Activated naive CD8-positive, alpha-beta T cell treated with anti-CD3 and anti-CD28 coated beads, Interleukin-2, amount 50 U/mL, for 16 hours (primary cell): ENCODE measurements at regions not wholly inside any gene's neighbourhood (a gene's known extent, or its start where the extent isn't known, plus 50 kb on each side); places are given as distances from the start of the nearest gene placed in this dataset.
"Not testable (repeated sequence)": the region's sequence is repeated elsewhere in the genome, so short reads cannot be mapped to it uniquely, and the experiment has no call there.

Experiments used
- DNase-seq: peaks from one replicate; pipeline ENCODE4 v3.0.0-alpha.2; 2020; ENCODE audit warnings: low read depth, low spot score

DNA sequence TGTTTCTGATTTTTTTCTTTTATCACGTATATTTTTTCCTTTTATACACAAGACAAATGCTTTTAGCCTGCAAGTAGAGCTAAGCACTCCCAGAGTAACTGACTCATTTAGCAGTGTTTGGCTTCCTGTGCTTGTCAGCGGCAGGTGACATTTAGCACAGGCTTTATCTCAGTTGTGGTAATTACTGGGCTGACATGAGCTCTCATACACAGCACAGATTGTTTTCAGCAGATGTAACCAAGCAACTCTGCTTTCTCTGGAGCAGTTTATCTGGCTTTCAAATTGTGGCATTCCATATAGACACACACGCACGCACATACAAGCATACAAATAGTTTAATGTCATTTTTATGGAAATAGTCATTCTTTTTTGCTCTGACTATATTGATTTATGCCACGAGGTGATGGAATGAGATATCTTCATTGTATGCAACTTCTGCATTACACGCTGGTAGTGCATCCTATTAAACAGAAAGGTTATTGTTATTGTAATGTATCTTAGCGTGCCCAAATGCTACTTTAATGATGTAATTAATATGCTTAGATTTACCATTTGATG is 379.0 kb upstream of the GRAMD2B start:
- DNase-seq = no peak

DNA sequence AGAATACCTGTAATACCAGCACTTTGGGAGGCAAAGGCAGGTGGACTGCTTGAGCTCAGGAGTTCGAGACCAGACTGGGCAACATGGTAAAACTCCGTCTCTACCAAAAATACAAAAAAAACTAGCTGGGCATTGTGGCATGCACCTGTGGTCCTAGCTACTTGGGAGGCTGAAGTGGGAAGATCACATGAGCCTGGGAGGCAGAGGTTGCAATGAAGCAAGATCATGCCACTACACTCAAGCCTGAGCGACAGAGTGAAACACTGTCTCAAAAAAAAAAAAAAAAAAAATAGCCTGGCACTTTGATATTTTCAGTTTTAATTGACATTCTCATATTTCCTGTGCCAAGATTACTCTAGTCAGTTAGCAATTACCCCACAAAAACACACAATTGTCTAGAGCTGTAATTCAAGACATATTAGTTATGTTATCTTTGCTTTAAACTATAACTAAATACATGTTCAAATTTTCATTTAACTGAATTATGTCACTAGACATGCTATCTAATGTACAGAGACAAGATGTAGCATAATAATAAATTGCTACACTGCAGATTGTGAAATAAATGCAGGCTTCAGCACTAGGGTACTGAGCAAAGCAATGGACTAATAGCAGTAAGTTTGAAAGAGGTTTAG is 378.2 kb upstream of the GRAMD2B start:
- no peak for DNase-seq

- DNase-seq = no peak
Observed at GRCh38 chr5:126046318-126046717, 376.9 kb upstream of the GRAMD2B start.

DNA sequence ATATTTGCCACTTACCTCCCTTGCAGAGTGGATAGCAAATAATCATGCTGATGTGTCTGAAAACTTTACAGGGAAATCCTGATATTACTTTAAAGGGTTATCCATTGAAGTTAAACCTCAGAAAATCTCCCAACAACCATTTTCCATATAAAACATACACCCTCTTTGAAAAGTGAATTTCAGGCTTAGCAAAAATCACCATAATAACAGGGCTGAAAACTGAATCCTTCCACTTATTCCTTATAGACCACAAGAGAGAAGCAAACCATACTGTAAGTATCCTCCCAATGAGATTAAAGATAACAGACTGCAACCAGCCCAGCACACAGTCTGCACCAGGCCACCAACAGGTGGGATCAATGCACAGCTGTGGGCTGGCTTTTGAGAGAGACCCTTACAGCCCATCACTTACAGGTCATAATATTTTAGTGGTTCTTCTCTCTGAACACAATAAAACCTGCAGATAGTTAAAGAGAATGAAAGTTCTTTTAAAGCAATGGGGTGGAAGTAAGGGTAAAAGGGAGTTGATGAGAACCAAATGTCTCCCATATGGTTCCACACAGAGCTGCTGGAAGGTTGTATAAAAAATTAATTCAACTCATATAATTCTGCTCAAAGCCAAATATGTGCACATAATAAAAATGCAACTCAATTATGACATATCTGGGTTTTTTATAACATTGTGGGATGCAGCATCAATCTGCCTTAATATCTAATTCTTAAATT is 376.2 kb upstream of the GRAMD2B start:
- DNase-seq = no peak

DNA sequence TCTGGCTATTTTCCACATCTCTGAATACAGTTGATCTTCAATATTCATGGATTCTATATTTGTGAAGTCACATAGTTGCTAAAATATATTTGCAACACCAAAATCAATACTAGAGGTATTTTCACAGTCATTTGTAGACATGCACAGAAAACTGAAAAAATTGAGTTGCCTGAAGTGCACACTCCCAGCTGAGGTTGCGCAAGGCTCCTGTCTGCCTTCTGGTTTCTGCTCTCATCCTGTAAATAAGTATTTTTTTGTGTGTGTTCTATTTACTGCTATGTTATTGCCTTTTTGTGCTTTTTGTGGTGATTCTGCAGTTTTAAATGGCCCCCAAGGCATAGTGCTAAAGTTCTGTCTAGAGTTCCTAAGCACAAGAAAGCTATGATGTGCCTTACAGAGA is 371.1 kb upstream of the GRAMD2B start:
- DNase-seq = no peak

GRCh38 chr5:126052791-126053190 is 370.4 kb upstream of the GRAMD2B start:
- DNase-seq = no peak

DNA sequence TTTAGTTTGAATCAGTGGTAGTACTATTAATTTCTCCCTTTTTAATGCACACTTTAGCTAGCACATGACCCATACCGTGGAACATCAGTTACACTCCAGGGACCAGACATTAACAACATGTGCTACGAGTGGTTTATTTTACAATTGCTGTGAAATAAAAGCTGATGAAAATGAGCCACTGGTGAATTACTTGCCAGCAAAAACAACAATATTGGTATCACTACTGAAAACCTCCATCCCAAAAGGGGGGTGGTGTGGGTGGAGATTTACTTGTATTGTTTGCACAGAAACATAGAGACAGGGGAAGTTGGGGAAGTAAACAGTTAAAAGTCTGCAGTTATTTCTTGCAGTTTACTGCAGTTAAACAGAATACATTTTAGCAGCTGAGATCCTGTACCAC is 369.6 kb upstream of the GRAMD2B start:
- no peak for DNase-seq

GRCh38 chr5:126054577-126055347 is 368.4 kb upstream of the GRAMD2B start:
- DNase-seq = no peak

DNA sequence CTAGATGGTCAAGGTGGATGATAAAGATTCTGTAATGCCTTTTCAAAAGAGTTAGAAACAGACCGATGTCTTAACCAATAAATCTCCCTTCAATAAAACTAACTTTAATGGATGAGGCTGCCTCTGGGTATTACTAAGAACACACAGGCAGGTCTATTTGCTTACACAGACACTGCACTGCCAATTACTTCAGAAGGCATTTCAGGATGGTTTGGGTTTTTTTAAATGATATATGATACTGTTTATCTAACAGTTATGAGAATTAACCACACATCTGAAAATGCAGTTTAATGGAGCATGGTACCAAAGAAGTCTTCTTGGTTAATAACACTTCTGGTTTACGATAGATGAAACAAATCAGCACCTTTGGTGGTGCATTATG is 367.9 kb upstream of the GRAMD2B start:
- DNase-seq = no peak

GRCh38 chr5:126056352-126056751 is 366.9 kb upstream of the GRAMD2B start:
- DNase-seq = no peak

- DNase-seq = no peak
Observed at GRCh38 chr5:126056851-126057622, 366.2 kb upstream of the GRAMD2B start.

DNA sequence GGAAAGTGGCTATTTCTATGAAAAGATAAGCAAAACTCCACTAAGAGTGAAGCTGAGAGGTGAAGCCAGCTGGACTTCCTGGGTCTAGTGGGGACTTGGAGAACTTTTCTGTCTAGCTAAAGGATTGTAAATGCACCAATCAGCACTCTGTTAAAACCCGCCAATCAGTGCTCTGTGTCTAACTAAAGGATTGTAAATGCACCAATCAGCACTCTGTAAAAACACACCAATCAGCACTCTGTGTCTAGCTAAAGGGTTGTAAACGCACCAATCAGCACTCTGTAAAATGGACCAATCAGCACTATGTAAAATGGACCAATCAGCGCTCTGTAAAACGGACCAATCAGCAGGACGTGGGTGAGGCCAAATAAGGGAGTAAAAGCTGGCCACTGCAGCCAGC is 364.8 kb upstream of the GRAMD2B start:
- DNase-seq = not testable (repeated sequence)

DNA sequence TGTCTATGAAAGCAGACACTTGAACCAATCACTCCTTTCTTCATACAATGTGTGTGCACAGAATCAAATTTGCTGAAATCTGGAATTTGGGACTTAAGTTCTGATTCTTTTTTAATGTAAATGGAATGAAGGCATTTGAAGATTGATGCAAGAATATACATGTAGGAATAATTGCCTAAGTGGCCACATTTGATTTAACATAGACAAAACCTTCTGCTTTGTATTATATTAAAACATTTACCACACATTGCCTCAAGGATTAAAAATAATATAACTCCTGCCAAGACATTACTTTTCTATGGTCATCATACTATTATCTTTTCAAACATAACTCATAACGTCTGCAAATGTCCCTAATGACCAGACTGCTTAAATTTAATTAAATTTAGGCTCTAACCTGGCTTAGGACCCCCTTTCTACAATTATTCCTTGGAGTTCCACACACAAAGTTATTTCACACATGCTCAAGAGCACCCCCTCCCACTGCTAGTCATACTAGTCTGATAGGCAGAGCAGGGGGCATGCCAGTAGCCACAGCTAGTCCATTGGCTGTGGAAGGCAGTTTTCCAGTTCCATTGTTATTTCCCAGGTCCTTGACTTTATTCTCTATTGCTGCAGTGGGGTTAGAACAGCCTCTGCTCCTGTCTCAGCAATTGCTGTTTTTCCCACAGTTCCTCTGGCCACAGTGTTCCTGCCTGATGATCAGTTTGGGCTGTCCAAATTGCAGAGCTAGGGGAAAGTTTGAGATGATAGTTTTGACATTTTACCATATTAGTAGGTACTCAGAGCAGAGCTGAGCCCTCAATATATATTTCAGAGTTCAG is 360.6 kb upstream of the GRAMD2B start:
- no peak for DNase-seq

DNA sequence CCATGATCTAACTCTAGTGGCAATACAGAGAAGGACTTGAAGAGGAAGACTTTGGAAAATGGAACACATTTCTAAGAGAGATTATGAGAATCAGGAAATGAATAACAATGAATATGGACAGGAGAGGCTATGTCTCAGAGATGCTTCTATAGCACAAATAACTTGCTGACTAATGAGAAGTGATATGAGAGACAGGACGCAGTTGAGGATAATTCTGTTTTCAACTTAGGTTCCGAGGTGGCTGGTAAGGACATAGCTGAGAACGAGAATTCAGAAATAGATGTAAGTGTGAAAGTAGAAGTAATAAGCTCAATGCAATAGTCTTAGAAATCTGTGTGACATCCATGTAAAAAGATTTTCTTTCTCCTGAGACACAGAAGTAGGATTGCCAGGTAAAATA is 358.1 kb upstream of the GRAMD2B start:
- no peak for DNase-seq

GRCh38 chr5:126066836-126067235 is 356.4 kb upstream of the GRAMD2B start:
- DNase-seq = no peak

DNA sequence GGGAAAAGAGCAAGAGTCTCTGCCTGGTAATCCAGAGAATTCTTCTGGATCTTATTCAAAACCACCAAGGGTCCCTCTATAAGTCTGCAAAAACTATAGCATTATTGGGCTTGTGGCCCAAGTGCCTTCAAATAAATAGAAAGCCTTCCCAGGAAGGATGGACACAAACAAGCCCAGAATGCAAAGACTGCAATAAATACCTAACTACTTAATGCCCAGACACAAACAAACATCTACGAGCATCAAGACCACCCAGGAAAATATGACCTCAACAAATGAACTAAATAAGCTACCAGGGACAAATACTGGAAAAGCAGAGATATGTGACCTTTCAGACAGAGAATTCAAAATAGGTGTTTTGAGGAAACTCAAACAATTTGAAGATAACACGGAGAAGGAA is 355.8 kb upstream of the GRAMD2B start:
- no peak for DNase-seq

GRCh38 chr5:126069329-126069728 is 353.9 kb upstream of the GRAMD2B start:
- no peak for DNase-seq

GRCh38 chr5:126070481-126070880 is 352.7 kb upstream of the GRAMD2B start:
- no peak for DNase-seq

DNA sequence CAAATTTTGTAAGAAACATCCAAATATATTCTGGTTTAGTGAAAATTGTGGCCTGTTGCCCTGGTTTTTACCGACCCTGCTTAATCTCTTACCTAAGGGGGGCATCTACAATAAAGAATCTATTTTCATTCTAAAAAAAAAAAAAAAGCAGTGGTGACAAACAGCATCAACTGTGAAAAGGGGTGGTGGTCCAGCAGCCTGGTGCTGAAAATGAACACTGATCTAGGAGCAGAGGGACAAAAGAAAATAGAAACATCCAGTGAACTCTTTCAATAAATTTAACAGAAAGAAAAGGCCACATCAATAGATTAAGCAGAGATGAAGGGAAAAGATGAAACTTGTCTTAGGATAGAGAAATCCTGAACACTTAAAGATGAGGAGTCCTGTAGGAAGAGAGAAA is 348.7 kb upstream of the GRAMD2B start:
- DNase-seq = no peak

- no peak for DNase-seq
Observed at GRCh38 chr5:126079266-126079665, 343.9 kb upstream of the GRAMD2B start.

GRCh38 chr5:126081209-126081608 is 342.0 kb upstream of the GRAMD2B start:
- DNase-seq = no peak
